A673 (cell line): ENCODE measurements at regions not wholly inside any gene's neighbourhood (a gene's known extent, or its start where the extent isn't known, plus 50 kb on each side); places are given as distances from the start of the nearest gene placed in this dataset.

Source experiments
- BruUV-seq: library from RNA; stranded (reverse); fragments of 400-500 nt; replicated peaks from 2 replicates; lab custom pipeline; 2021; lab: Mats Ljungman, UMichigan
- CTCF ChIA-PET: fragments of 300-600 bp; sonication (Branson Sonifier 250); formaldehyde crosslinking; loops from one replicate; lab custom pipeline; 2022; ENCODE audit warnings: antibody characterized with exemption; lab: Charles Lee
- POLR2A ChIA-PET: fragments of 300-600 bp; sonication (Branson Sonifier 250); formaldehyde crosslinking; loops from one replicate; lab custom pipeline; 2022; ENCODE audit warnings: antibody characterized with exemption; ENCODE audit not compliant: low non-redundant PET; lab: Charles Lee
- DNase-seq: peaks from one replicate; pipeline ENCODE4 v3.0.0-alpha.2; 2015; ENCODE audit warnings: low spot score
- H3K27ac ChIP-seq: fragments of 200-600 bp; sonication (generic); 2 replicates; pipeline ENCODE4 v1.5.1; 2016; ENCODE audit warnings: mixed run types, low read depth, mild to moderate bottlenecking, mixed read lengths, antibody characterized with exemption, low read length; ENCODE audit not compliant: poor library complexity, severe bottlenecking
- H3K27me3 ChIP-seq: fragments of 200-600 bp; sonication (generic); replicated peaks from 2 replicates; pipeline ENCODE4 v1.6.1; 2017; ENCODE audit warnings: mixed run types, low read depth, mild to moderate bottlenecking, mixed read lengths, antibody characterized with exemption, low read length; ENCODE audit not compliant: insufficient read depth, poor library complexity
- H3K36me3 ChIP-seq: fragments of 200-600 bp; sonication (generic); 2 replicates; pipeline ENCODE4 v1.6.1; 2016; ENCODE audit warnings: mixed run types, mild to moderate bottlenecking, mixed read lengths, antibody characterized with exemption, low read length; ENCODE audit not compliant: insufficient read depth, poor library complexity, severe bottlenecking
- H3K4me1 ChIP-seq: fragments of 200-600 bp; sonication (generic); 2 replicates; pipeline ENCODE4 v1.6.1; 2017; ENCODE audit warnings: mixed run types, mild to moderate bottlenecking, mixed read lengths, antibody characterized with exemption, low read length; ENCODE audit not compliant: insufficient read depth, poor library complexity, severe bottlenecking
- H3K4me3 ChIP-seq: fragments of 200-600 bp; sonication (generic); 2 replicates; pipeline ENCODE4 v1.5.1; 2016; ENCODE audit warnings: low read depth, mixed run types, mild to moderate bottlenecking, mixed read lengths, low read length; ENCODE audit not compliant: poor library complexity, severe bottlenecking
- H3K9me3 ChIP-seq: fragments of 200-600 bp; sonication (generic); 2 replicates; pipeline ENCODE4 v1.6.1; 2016; ENCODE audit warnings: mixed run types, low read depth, mild to moderate bottlenecking, mixed read lengths, antibody characterized with exemption, low read length; ENCODE audit not compliant: poor library complexity, severe bottlenecking
- EZH2 ChIP-seq: fragments of 200-600 bp; sonication (generic); IDR thresholded peaks from 2 replicates; pipeline ENCODE4 v1.6.1; 2017; ENCODE audit warnings: borderline replicate concordance, low read depth, mild to moderate bottlenecking, mixed read lengths, antibody characterized with exemption, low read length; ENCODE audit not compliant: poor library complexity, severe bottlenecking
- intact Hi-C: fragments of 100-400 bp; cut with micrococcal nuclease; formaldehyde crosslinking; loops from one replicate; pipeline ENCODE4 v1.10.0; 2022; ENCODE audit not compliant: unreplicated experiment
- TF ChIP-seq, protein P1 (sequence below): fragments of 300-800, 200-600 bp; sonication (generic); conservative IDR thresholded peaks from 2 replicates; pipeline ENCODE4 v1.5.1; 2017; ENCODE audit warnings: low read depth, mild to moderate bottlenecking, antibody characterized with exemption, low read length, moderate library complexity, mixed read lengths

DNA sequence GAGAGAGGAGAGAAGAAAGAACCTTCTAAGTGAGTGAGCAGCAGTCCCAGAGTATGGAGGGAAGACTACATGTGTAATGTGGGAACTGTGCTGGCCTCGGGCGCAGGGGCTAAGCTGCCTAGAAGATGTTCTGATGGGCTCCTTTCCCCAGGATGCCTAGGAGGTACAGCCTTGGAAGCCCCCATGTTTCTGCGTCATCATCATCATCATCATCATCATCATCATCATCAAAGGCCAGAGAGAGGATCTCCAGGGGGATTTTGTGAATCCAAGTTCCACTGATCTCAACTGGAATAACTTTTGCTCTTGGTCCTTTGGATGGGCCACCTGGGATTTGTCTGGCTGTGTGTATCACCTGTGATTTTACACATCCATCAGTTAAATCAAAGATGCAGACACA lies 86.0 kb downstream of the BUB3 start:
- DNase-seq: no peak
- Histone ChIP-seq H3K27ac (no peak overlapping the region), H3K9me3 (no peaks in the 10 kb centered on the region), H3K36me3 (no peaks in the 10 kb centered on the region), H3K27me3 (no peaks in the 10 kb centered on the region), H3K4me3 (no peak overlapping the region), H3K4me1 (no peaks in the 10 kb centered on the region)
- ChIA-PET POLR2A (no interaction called here), CTCF (no interaction called here)
- BruUV-seq: no TSS peak
- TF ChIP-seq EZH2: no peak
- TF ChIP-seq, protein P1, sequence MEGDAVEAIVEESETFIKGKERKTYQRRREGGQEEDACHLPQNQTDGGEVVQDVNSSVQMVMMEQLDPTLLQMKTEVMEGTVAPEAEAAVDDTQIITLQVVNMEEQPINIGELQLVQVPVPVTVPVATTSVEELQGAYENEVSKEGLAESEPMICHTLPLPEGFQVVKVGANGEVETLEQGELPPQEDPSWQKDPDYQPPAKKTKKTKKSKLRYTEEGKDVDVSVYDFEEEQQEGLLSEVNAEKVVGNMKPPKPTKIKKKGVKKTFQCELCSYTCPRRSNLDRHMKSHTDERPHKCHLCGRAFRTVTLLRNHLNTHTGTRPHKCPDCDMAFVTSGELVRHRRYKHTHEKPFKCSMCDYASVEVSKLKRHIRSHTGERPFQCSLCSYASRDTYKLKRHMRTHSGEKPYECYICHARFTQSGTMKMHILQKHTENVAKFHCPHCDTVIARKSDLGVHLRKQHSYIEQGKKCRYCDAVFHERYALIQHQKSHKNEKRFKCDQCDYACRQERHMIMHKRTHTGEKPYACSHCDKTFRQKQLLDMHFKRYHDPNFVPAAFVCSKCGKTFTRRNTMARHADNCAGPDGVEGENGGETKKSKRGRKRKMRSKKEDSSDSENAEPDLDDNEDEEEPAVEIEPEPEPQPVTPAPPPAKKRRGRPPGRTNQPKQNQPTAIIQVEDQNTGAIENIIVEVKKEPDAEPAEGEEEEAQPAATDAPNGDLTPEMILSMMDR: no peak
- intact Hi-C loops: no loop called here

- no peaks in the 10 kb centered on the region for H3K4me1 ChIP-seq
- POLR2A ChIA-PET: no interaction called here
- H3K36me3 ChIP-seq: no peaks in the 10 kb centered on the region
- H3K27ac ChIP-seq: no peak overlapping the region
- H3K27me3 ChIP-seq: no peaks in the 10 kb centered on the region
- intact Hi-C loops: no loop called here
- no peaks in the 10 kb centered on the region for H3K9me3 ChIP-seq
- CTCF ChIA-PET: no interaction called here
- DNase-seq: no peak
- no TSS peak for BruUV-seq
- no peak overlapping the region for H3K4me3 ChIP-seq
- no peak for TF ChIP-seq EZH2
- TF ChIP-seq, protein P1: no peak
These were observed 86.6 kb downstream of the BUB3 start for GRCh38 chr10:123240776-123241175.

- ChIA-PET POLR2A (no interaction called here), CTCF (no interaction called here)
- H3K4me1 ChIP-seq: no peaks in the 10 kb centered on the region
- no peak overlapping the region for H3K4me3 ChIP-seq
- intact Hi-C loops: no loop called here
- no peaks in the 10 kb centered on the region for H3K27me3 ChIP-seq
- H3K36me3 ChIP-seq: no peaks in the 10 kb centered on the region
- no peak for DNase-seq
- no TSS peak for BruUV-seq
- no peaks in the 10 kb centered on the region for H3K9me3 ChIP-seq
- no peak overlapping the region for H3K27ac ChIP-seq
- TF ChIP-seq, protein P1: no peak
- no peak for TF ChIP-seq EZH2
These were observed 87.4 kb downstream of the BUB3 start for GRCh38 chr10:123241391-123242141.
